ENCODE measurements at regions not wholly inside any gene's neighbourhood (a gene's known extent, or its start where the extent isn't known, plus 50 kb on each side); places are given as distances from the start of the nearest gene placed in this dataset.

- CTCF ChIA-PET = no interaction called here
- no peak for DNase-seq (ENCODE audit: low read depth, low spot score)
- POLR2A ChIA-PET = no interaction called here
- TF ChIP-seq, protein P1, sequence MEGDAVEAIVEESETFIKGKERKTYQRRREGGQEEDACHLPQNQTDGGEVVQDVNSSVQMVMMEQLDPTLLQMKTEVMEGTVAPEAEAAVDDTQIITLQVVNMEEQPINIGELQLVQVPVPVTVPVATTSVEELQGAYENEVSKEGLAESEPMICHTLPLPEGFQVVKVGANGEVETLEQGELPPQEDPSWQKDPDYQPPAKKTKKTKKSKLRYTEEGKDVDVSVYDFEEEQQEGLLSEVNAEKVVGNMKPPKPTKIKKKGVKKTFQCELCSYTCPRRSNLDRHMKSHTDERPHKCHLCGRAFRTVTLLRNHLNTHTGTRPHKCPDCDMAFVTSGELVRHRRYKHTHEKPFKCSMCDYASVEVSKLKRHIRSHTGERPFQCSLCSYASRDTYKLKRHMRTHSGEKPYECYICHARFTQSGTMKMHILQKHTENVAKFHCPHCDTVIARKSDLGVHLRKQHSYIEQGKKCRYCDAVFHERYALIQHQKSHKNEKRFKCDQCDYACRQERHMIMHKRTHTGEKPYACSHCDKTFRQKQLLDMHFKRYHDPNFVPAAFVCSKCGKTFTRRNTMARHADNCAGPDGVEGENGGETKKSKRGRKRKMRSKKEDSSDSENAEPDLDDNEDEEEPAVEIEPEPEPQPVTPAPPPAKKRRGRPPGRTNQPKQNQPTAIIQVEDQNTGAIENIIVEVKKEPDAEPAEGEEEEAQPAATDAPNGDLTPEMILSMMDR (IDR thresholded peaks at IDR 0.05; ENCODE audit: insufficient read depth, low read length, missing control alignments) = no peak
- no peak overlapping the region for H3K4me3 ChIP-seq (ENCODE audit: low read depth, low read length)
Measured at GRCh38 chr2:134163336-134163735, 90.5 kb upstream of the MGAT5 start.

GRCh38 chr2:134164306-134164705, 89.6 kb upstream of the MGAT5 start:
- CTCF ChIA-PET = no interaction called here

GRCh38 chr2:134167015-134167414, 86.9 kb upstream of the MGAT5 start:
- ChIA-PET POLR2A (no interaction called here), CTCF (interaction anchor here (1.0 to 3.3 kb wide), 6 partner anchors 8 to 79 kb away, joined by 3 to 11 read pairs (median 3); no protein-coding TSS in a partner anchor)
- no peak overlapping the region for H3K4me3 ChIP-seq (ENCODE audit: low read depth, low read length)
- TF ChIP-seq, protein P1 (IDR thresholded peaks at IDR 0.05; ENCODE audit: insufficient read depth, low read length, missing control alignments) = no peak
- DNase-seq (ENCODE audit: low read depth, low spot score) = no peak

More at GRCh38 chr2:134164306-134164705, 89.6 kb upstream of the MGAT5 start:
- no peak overlapping the region for H3K4me3 ChIP-seq (ENCODE audit: low read depth, low read length)
- no peak for DNase-seq (ENCODE audit: low read depth, low spot score)
- TF ChIP-seq, protein P1 (IDR thresholded peaks at IDR 0.05; ENCODE audit: insufficient read depth, low read length, missing control alignments) = no peak
- POLR2A ChIA-PET = no interaction called here

DNA sequence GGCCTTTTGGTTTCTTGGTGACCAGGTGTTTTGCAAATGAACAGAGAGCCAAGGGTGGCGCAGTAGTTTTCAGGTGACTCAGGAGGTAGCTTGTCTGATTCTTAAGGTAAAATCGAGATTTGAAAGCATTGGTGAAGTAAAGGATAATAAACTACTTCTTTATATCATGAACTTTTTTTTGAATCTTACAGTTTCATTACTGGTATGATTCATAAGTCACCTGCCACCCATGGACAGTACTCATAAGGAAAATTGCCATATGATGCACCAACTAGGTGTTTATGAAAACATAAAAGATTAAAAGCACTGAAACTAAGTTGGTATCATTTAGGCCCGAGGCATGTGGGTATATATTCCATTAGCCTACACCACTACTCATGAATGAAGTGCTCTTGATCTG, 84.1 kb upstream of the MGAT5 start:
- TF ChIP-seq, protein P1 (IDR thresholded peaks at IDR 0.05; ENCODE audit: insufficient read depth, low read length, missing control alignments) = no peak
- no peak for DNase-seq (ENCODE audit: low read depth, low spot score)
- ChIA-PET CTCF (interaction anchor here (3.3 kb wide), 1 partner anchor 76 kb away, joined by 11 read pairs; no protein-coding TSS in a partner anchor), POLR2A (no interaction called here)
- H3K4me3 ChIP-seq (ENCODE audit: low read depth, low read length) = no peak overlapping the region

GRCh38 chr2:134170294-134170693, 83.6 kb upstream of the MGAT5 start:
- POLR2A ChIA-PET = no interaction called here
- no peak for DNase-seq (ENCODE audit: low read depth, low spot score)
- CTCF ChIA-PET = no interaction called here
- H3K4me3 ChIP-seq (ENCODE audit: low read depth, low read length) = no peak overlapping the region
- TF ChIP-seq, protein P1 (IDR thresholded peaks at IDR 0.05; ENCODE audit: insufficient read depth, low read length, missing control alignments) = no peak

- no peak overlapping the region for H3K4me3 ChIP-seq (ENCODE audit: low read depth, low read length)
- no peak for DNase-seq (ENCODE audit: low read depth, low spot score)
- TF ChIP-seq, protein P1 (IDR thresholded peaks at IDR 0.05; ENCODE audit: insufficient read depth, low read length, missing control alignments) = no peak
- POLR2A ChIA-PET = no interaction called here
- CTCF ChIA-PET = interaction anchor here (1.3 kb wide), 1 partner anchor 35 kb away, joined by 4 read pairs; no protein-coding TSS in a partner anchor
Measured at GRCh38 chr2:134170700-134171099, 83.2 kb upstream of the MGAT5 start.

All from AG04449 (cell line).